ENCODE measurements at regions not wholly inside any gene's neighbourhood (a gene's known extent, or its start where the extent isn't known, plus 50 kb on each side); places are given as distances from the start of the nearest gene placed in this dataset.
"Not testable (repeated sequence)": the region's sequence is repeated elsewhere in the genome, so short reads cannot be mapped to it uniquely, and the experiment has no call there.

GRCh38 chr5:112570708-112571444 lies 151.8 kb upstream of the EPB41L4A start:
- DNase-seq (ENCODE audit: extremely low read depth, low read depth): no peak

- no peak for DNase-seq (ENCODE audit: extremely low read depth, low read depth)
Observed at GRCh38 chr5:112573441-112573840, 154.4 kb upstream of the EPB41L4A start.

- no peak for DNase-seq (ENCODE audit: extremely low read depth, low read depth)
Observed at GRCh38 chr5:112574536-112574935, 155.5 kb upstream of the EPB41L4A start.

GRCh38 chr5:112576298-112576925 lies 157.3 kb upstream of the EPB41L4A start:
- DNase-seq (ENCODE audit: extremely low read depth, low read depth): no peak

GRCh38 chr5:112579599-112580170 lies 158.0 kb upstream of the APC start:
- no peak for DNase-seq (ENCODE audit: extremely low read depth, low read depth)

GRCh38 chr5:112581811-112582320 lies 155.8 kb upstream of the APC start:
- no peak for DNase-seq (ENCODE audit: extremely low read depth, low read depth)

GRCh38 chr5:112583166-112583565 lies 154.5 kb upstream of the APC start:
- DNase-seq (ENCODE audit: extremely low read depth, low read depth): no peak

- no peak for DNase-seq (ENCODE audit: extremely low read depth, low read depth)
Observed at GRCh38 chr5:112584781-112585180, 152.9 kb upstream of the APC start.

GRCh38 chr5:112586596-112587062 lies 151.1 kb upstream of the APC start:
- DNase-seq (ENCODE audit: extremely low read depth, low read depth): no peak

GRCh38 chr5:112590858-112591257 lies 146.8 kb upstream of the APC start:
- DNase-seq (ENCODE audit: extremely low read depth, low read depth): not testable (repeated sequence)

GRCh38 chr5:112594095-112594850 lies 143.4 kb upstream of the APC start:
- no peak for DNase-seq (ENCODE audit: extremely low read depth, low read depth)

- no peak for DNase-seq (ENCODE audit: extremely low read depth, low read depth)
Observed at GRCh38 chr5:112594941-112595340, 142.7 kb upstream of the APC start.

- DNase-seq (ENCODE audit: extremely low read depth, low read depth): no peak
Observed at GRCh38 chr5:112597831-112598230, 139.9 kb upstream of the APC start.

- not testable (repeated sequence) for DNase-seq (ENCODE audit: extremely low read depth, low read depth)
Observed at GRCh38 chr5:112600510-112600909, 137.2 kb upstream of the APC start.

- DNase-seq (ENCODE audit: extremely low read depth, low read depth): no peak
Observed at GRCh38 chr5:112604732-112605630, 132.7 kb upstream of the APC start.

GRCh38 chr5:112608975-112609374 lies 128.7 kb upstream of the APC start:
- DNase-seq (ENCODE audit: extremely low read depth, low read depth): no peak

GRCh38 chr5:112612663-112613062 lies 125.0 kb upstream of the APC start:
- DNase-seq (ENCODE audit: extremely low read depth, low read depth): no peak

- no peak for DNase-seq (ENCODE audit: extremely low read depth, low read depth)
Observed at GRCh38 chr5:112614285-112614684, 123.4 kb upstream of the APC start.

GRCh38 chr5:112614986-112615385 lies 122.7 kb upstream of the APC start:
- no peak for DNase-seq (ENCODE audit: extremely low read depth, low read depth)
